NOMO-1 treated with DMSO at 0.1 percent for 48 hours (cell line): ENCODE measurements at regions not wholly inside any gene's neighbourhood (a gene's known extent, or its start where the extent isn't known, plus 50 kb on each side); places are given as distances from the start of the nearest gene placed in this dataset.
"Not testable (repeated sequence)": the region's sequence is repeated elsewhere in the genome, so short reads cannot be mapped to it uniquely, and the experiment has no call there.

ENCODE experiments used
- DNase-seq: peaks from one replicate; lab custom pipeline; 2025; ENCODE audit not compliant: unreplicated experiment; lab: John Stamatoyannopoulos, UW

GRCh38 chr13:33410619-33411018 is 125.1 kb upstream of the STARD13 start:
- DNase-seq: no peak

GRCh38 chr13:33411312-33411711 is 125.8 kb upstream of the STARD13 start:
- DNase-seq: no peak

- no peak for DNase-seq
These were observed 130.3 kb upstream of the STARD13 start for GRCh38 chr13:33415822-33416221.

- not testable (repeated sequence) for DNase-seq
These were observed 132.8 kb upstream of the STARD13 start for GRCh38 chr13:33418224-33418953.

GRCh38 chr13:33420117-33420516 is 134.6 kb upstream of the STARD13 start:
- not testable (repeated sequence) for DNase-seq

GRCh38 chr13:33426131-33426530 is 140.6 kb upstream of the STARD13 start:
- DNase-seq: peak; percentile 52

- no peak for DNase-seq
These were observed 147.8 kb upstream of the STARD13 start for GRCh38 chr13:33433316-33433715.

- DNase-seq: no peak
These were observed 149.1 kb upstream of the STARD13 start for GRCh38 chr13:33434676-33435075.

GRCh38 chr13:33435207-33435606 is 149.7 kb upstream of the STARD13 start:
- no peak for DNase-seq

- DNase-seq: no peak
These were observed 153.4 kb upstream of the STARD13 start for GRCh38 chr13:33438918-33439317.

GRCh38 chr13:33441015-33441414 is 155.5 kb upstream of the STARD13 start:
- no peak for DNase-seq

- DNase-seq: no peak
These were observed 159.5 kb upstream of the STARD13 start for GRCh38 chr13:33445024-33445423.

GRCh38 chr13:33445476-33445875 is 159.9 kb upstream of the STARD13 start:
- DNase-seq: no peak

- DNase-seq: no peak
These were observed 161.5 kb upstream of the STARD13 start for GRCh38 chr13:33446821-33447725.

GRCh38 chr13:33448889-33449288 is 163.3 kb upstream of the STARD13 start:
- no peak for DNase-seq

GRCh38 chr13:33450956-33451709 is 165.6 kb upstream of the STARD13 start:
- DNase-seq: no peak

- DNase-seq: no peak
These were observed 167.4 kb upstream of the STARD13 start for GRCh38 chr13:33452873-33453517.

- no peak for DNase-seq
These were observed 168.4 kb upstream of the STARD13 start for GRCh38 chr13:33453936-33454335.

GRCh38 chr13:33454844-33455705 is 169.5 kb upstream of the STARD13 start:
- DNase-seq: no peak

- DNase-seq: no peak
These were observed 174.1 kb upstream of the STARD13 start for GRCh38 chr13:33459702-33460101.
